Heart left ventricle (tissue), 13 donors: ENCODE measurements at regions not wholly inside any gene's neighbourhood (a gene's known extent, or its start where the extent isn't known, plus 50 kb on each side); places are given as distances from the start of the nearest gene placed in this dataset.

Experiments
- POLR2A ChIP-seq, 2 donors: fragments of 450-650 bp; IDR thresholded peaks; one replicate each; pipeline ENCODE4 v1.6.1; 2017; ENCODE audit warnings: antibody characterized with exemption in 2 of 2, mild to moderate bottlenecking in 2 of 2, moderate library complexity in 2 of 2
- TF ChIP-seq, protein P1 (sequence below), 12 donors: fragments of 200-600 bp; sonication (generic) in 4 of 12; IDR thresholded peaks; one replicate each; pipeline versions ENCODE4 v1.5.0 to v1.8.0; 2018 to 2022; ENCODE audit warnings: antibody characterized with exemption in 12 of 12, mild to moderate bottlenecking in 5 of 12
- donor health status: ischemic (EF 13 %, LVEDD 7.1; RV severe dilation, severe dysfunction).
- donor health status: DM: no; HTN: yes; CAD: no.
- donor health status: DM: no; HTN: no; CAD: no.
- donor health status: ischemic (EF 25% LVEDD 6.9; RV normal size, moderate dysfunction).
- donor health status: ischemic (EF 25% LVEDD 5.7; RV mildly dilated, moderate dysfunction).
- donor health status: ischemic (EF 35%, LVEDD 5.7; RV mildly dilated, moderate dysfunction).
- donor health status: nonischemic (EF 11% LVEDD 7.7; RV severe dilation, severe dysfunction).
- donor health status: DM: yes; HTN: yes; CAD: no.
- donor health status: PGD.
- donor health status: ischemic (EF 29% LVEDD 5.4; RV normal size, mild dysfunction).
- donor health status: nonischemic (EF 23%, LVEDD 6.1; RV moderate dilation, normal function).

GRCh38 chr7:10101351-10101750, 872.3 kb upstream of the PHF14 start:
- no peak for TF ChIP-seq POLR2A (IDR thresholded peaks at IDR 0.05)
- TF ChIP-seq, protein P1, sequence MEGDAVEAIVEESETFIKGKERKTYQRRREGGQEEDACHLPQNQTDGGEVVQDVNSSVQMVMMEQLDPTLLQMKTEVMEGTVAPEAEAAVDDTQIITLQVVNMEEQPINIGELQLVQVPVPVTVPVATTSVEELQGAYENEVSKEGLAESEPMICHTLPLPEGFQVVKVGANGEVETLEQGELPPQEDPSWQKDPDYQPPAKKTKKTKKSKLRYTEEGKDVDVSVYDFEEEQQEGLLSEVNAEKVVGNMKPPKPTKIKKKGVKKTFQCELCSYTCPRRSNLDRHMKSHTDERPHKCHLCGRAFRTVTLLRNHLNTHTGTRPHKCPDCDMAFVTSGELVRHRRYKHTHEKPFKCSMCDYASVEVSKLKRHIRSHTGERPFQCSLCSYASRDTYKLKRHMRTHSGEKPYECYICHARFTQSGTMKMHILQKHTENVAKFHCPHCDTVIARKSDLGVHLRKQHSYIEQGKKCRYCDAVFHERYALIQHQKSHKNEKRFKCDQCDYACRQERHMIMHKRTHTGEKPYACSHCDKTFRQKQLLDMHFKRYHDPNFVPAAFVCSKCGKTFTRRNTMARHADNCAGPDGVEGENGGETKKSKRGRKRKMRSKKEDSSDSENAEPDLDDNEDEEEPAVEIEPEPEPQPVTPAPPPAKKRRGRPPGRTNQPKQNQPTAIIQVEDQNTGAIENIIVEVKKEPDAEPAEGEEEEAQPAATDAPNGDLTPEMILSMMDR (IDR thresholded peaks at IDR 0.05) = no peak
